Adrenal gland (tissue), 9 donors: ENCODE measurements at regions not wholly inside any gene's neighbourhood (a gene's known extent, or its start where the extent isn't known, plus 50 kb on each side); places are given as distances from the start of the nearest gene placed in this dataset.

Experiments used
- DNase-seq, 7 donors: peaks; one replicate each; pipeline ENCODE4 v3.0.0-alpha.2; 2019 to 2020
- H3K27ac ChIP-seq, 5 donors: fragments of 200-600 bp; sonication (generic) in 4 of 5; 1 replicate in 3 of 5; 2 replicates in 2 of 5; pipeline versions ENCODE4 v1.5.1 to v1.8.0; 2016 to 2020; ENCODE audit warnings: mild to moderate bottlenecking in 1 of 5
- H3K27me3 ChIP-seq: fragments of 200-600 bp; 2 replicates; pipeline ENCODE4 v1.8.0; 2021
- H3K36me3 ChIP-seq, 2 donors: fragments of 200-600 bp; replicated peaks in 1 of 2; 1 replicate in 1 of 2; 2 replicates in 1 of 2; pipeline versions ENCODE4 v1.5.1 to v1.8.0; 2018 to 2022
- H3K4me1 ChIP-seq, 2 donors: fragments of 200-600 bp; replicated peaks in 1 of 2; 1 replicate in 1 of 2; 2 replicates in 1 of 2; pipeline versions ENCODE4 v1.5.1 to v1.8.0; 2018 to 2021
- H3K4me3 ChIP-seq, 4 donors: fragments of 200-600 bp; sonication (generic) in 3 of 4; one replicate each; pipeline ENCODE4 v1.5.1; 2016 to 2018
- H3K9me3 ChIP-seq, 3 donors: fragments of 200-600 bp; sonication (generic) in 1 of 3; replicated peaks in 1 of 3; 1 replicate in 2 of 3; 2 replicates in 1 of 3; pipeline versions ENCODE4 v1.5.1 to v1.8.0; 2016 to 2021
- POLR2A ChIP-seq, 2 donors: fragments of 450-650 bp; IDR thresholded peaks; one replicate each; pipeline ENCODE4 v1.6.1; 2017; ENCODE audit warnings: antibody characterized with exemption in 2 of 2, mild to moderate bottlenecking in 2 of 2, moderate library complexity in 1 of 2
- WGBS, 4 donors: extraction: QIAGEN DNeasy Blood & Tissue Kit in 2 of 4; methylation state at CpG; one replicate each; pipeline versions ENCODE4 v1.1.5 to v1.1.7; 2013 to 2017; 5-methylcytosine and 5-hydroxymethylcytosine counted together
- intact Hi-C, 2 donors: fragments of 100-400 bp; cut with DNase I; formaldehyde crosslinking; loops; one replicate each; pipeline versions ENCODE4 v1.14.1 to v1.15.0; 2022 to 2023
- TF ChIP-seq, protein P1 (sequence below), 6 experiments: fragments of 450-650 bp in 4 of 6; fragments of 200-600 bp in 2 of 6; sonication (generic) in 1 of 6; IDR thresholded peaks; 1 replicate in 5 of 6; 2 replicates in 1 of 6; pipeline versions ENCODE4 v1.5.1 to v1.8.0; 2016 to 2021; ENCODE audit warnings: antibody characterized with exemption in 6 of 6, mild to moderate bottlenecking in 2 of 6, moderate library complexity in 1 of 6
- donor health status: healthy with polysubstance abuse.
- donor health status: Bipolar disorder and iron deficiency.
- donor health status: DM: yes; HTN: yes; CAD: no.
- donor health status: DM: no; HTN: no; CAD: no.
- donor health status: DM: no; HTN: no; CAD: no.

DNA sequence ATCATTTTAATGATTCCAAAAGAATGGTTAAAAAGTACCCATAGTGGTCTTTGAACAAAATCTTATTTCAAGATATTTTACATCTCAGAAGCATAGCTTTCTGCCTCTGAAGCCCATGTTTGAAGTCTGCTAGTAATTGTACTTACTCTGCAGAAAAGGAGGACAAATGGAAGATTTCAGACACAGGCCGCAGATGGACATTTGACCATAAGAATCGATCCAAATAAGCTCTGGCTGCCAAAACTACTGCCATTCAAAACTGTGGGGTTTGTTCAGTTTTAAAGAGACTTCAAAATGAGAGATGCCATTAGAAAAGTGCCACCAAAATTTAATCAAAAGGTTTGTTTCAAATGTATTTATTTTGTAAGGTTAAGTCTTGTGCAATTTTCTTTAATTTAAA, 306.7 kb downstream of the DTWD2 start:
- H3K4me3 ChIP-seq, result no peak overlapping the region
- 67 to 89% (median 83%) methylated on average over 2 of the region's 2 CpGs for WGBS, 4 donors
- no peaks in the 10 kb centered on the region for H3K27me3 ChIP-seq
- no peaks in the 10 kb centered on the region for H3K4me1 ChIP-seq
- H3K9me3 ChIP-seq, result no peaks in the 10 kb centered on the region
- H3K27ac ChIP-seq, result no peak overlapping the region
- no peak for TF ChIP-seq POLR2A (IDR thresholded peaks at IDR 0.05)
- TF ChIP-seq, protein P1, sequence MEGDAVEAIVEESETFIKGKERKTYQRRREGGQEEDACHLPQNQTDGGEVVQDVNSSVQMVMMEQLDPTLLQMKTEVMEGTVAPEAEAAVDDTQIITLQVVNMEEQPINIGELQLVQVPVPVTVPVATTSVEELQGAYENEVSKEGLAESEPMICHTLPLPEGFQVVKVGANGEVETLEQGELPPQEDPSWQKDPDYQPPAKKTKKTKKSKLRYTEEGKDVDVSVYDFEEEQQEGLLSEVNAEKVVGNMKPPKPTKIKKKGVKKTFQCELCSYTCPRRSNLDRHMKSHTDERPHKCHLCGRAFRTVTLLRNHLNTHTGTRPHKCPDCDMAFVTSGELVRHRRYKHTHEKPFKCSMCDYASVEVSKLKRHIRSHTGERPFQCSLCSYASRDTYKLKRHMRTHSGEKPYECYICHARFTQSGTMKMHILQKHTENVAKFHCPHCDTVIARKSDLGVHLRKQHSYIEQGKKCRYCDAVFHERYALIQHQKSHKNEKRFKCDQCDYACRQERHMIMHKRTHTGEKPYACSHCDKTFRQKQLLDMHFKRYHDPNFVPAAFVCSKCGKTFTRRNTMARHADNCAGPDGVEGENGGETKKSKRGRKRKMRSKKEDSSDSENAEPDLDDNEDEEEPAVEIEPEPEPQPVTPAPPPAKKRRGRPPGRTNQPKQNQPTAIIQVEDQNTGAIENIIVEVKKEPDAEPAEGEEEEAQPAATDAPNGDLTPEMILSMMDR (IDR thresholded peaks at IDR 0.05), result no peak
- intact Hi-C loops, result no loop called here
- no peaks in the 10 kb centered on the region for H3K36me3 ChIP-seq
- DNase-seq, result no peak

- Histone ChIP-seq H3K27ac (no peak overlapping the region), H3K36me3 (no peaks in the 10 kb centered on the region), H3K4me1 (no peaks in the 10 kb centered on the region), H3K27me3 (no peaks in the 10 kb centered on the region), H3K4me3 (no peak overlapping the region), H3K9me3 (no peaks in the 10 kb centered on the region)
- 51 to 58% (median 57%) methylated on average over 6 of the region's 6 CpGs for WGBS, 4 donors
- no peak for DNase-seq
- intact Hi-C loops, result no loop called here
- TF ChIP-seq, protein P1 (IDR thresholded peaks at IDR 0.05), result no peak
- TF ChIP-seq POLR2A (IDR thresholded peaks at IDR 0.05), result no peak
Observed at GRCh38 chr5:118679264-118679940, 308.9 kb downstream of the DTWD2 start.

DNA sequence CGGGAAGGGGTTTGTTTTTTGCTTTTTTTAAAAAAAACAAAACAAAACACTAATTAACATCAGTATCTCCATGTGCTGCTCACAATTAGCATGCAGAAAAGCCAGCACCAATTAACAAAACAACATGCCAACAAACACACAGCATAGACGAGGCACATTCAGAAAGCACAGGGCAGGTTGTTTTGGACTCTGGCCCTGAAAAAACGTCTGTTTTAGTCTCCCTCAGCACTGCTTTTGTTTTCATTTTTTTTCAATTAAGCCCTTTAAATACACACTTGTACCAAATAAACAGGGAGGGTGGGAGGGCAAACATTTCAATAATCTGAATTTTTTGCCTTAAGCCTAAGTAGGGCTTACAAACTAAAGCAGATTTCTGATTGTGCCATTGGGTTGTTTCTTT, 309.6 kb downstream of the DTWD2 start:
- Histone ChIP-seq H3K9me3 (no peaks in the 10 kb centered on the region), H3K36me3 (no peaks in the 10 kb centered on the region), H3K4me1 (no peaks in the 10 kb centered on the region), H3K27ac (no peak overlapping the region), H3K4me3 (no peak overlapping the region), H3K27me3 (no peaks in the 10 kb centered on the region)
- 30 to 47% (median 45%) methylated on average over 3 of the region's 3 CpGs for WGBS, 4 donors
- intact Hi-C loops, result no loop called here
- DNase-seq, result no peak
- TF ChIP-seq, protein P1 (IDR thresholded peaks at IDR 0.05), result no peak
- no peak for TF ChIP-seq POLR2A (IDR thresholded peaks at IDR 0.05)

- Histone ChIP-seq H3K9me3 (no peaks in the 10 kb centered on the region), H3K27ac (no peak overlapping the region), H3K36me3 (no peaks in the 10 kb centered on the region), H3K4me1 (no peaks in the 10 kb centered on the region), H3K4me3 (no peak overlapping the region), H3K27me3 (no peaks in the 10 kb centered on the region)
- no peak for DNase-seq
- intact Hi-C loops, result no loop called here
- TF ChIP-seq, protein P1 (IDR thresholded peaks at IDR 0.05), result no peak
- no peak for TF ChIP-seq POLR2A (IDR thresholded peaks at IDR 0.05)
- 73 to 86% (median 85%) methylated on average over 1 of the region's 1 CpG for WGBS, 4 donors
Observed at GRCh38 chr5:118675247-118675646, 313.1 kb downstream of the DTWD2 start.
